ENCODE measurements at regions not wholly inside any gene's neighbourhood (a gene's known extent, or its start where the extent isn't known, plus 50 kb on each side); places are given as distances from the start of the nearest gene placed in this dataset.

DNA sequence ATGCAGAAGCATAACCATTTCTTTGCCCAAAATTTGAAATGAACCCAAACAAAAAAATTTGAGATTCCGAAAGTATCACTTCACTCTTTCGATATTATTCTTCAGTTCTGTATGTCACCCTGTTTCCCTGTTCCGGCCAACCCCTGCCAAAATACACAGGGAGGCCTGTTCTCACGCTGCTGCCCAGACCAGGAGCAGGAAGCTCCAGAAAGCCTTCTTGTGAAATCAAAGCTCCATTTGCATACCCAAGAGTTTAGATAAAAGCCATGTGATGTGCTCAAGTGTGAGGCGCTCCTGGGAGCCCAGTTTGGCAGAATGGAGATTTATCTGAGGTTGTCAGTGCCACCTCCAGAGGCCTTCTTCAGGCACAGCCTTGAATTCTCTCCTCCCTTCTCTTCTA is 236.2 kb downstream of the FGFR2 start:
- ATAC-seq (no peak), DNase-seq (ENCODE audit: low spot score) (no peak)
- H3K4me1 ChIP-seq (ENCODE audit: insufficient read depth): no peaks in the 10 kb centered on the region
- H3K9me3 Mint-ChIP-seq: no peaks in the 10 kb centered on the region; the same call in 1 of the 3 replicates
- no peak overlapping the region for H3K27ac Mint-ChIP-seq
- H2AFZ ChIP-seq: no peak overlapping the region
- no peak overlapping the region for H3K27ac ChIP-seq (ENCODE audit: low read depth)
- no peaks in the 10 kb centered on the region for H4K20me1 ChIP-seq (replicated peaks; ENCODE audit: insufficient read depth)
- no peak overlapping the region for H3K4me3 ChIP-seq
- no peaks in the 10 kb centered on the region for H3K27me3 ChIP-seq (ENCODE audit: insufficient read depth)
- no peak overlapping the region for H3K4me2 ChIP-seq
- H3K36me3 Mint-ChIP-seq (ENCODE audit: low read depth): no peaks in the 10 kb centered on the region
- no peaks in the 10 kb centered on the region for H3F3A ChIP-seq (replicated peaks; ENCODE audit: low read depth)
- no peaks in the 10 kb centered on the region; the same call in 1 of the 3 replicates for H3K4me1 Mint-ChIP-seq
- H3K36me3 ChIP-seq (ENCODE audit: insufficient read depth): no peaks in the 10 kb centered on the region
- H3K27me3 Mint-ChIP-seq (ENCODE audit: insufficient read depth, low read depth, poor library complexity): peaks cover 4% of the 10 kb centered on the region
- peaks cover 9% of the 10 kb centered on the region; the same call in 1 of the 2 replicates for H3K9me2 ChIP-seq (ENCODE audit: insufficient read depth)
- TF ChIP-seq JUNB (IDR thresholded peaks at IDR 0.05; ENCODE audit: unreplicated experiment) (no peak), CREB1 (CRISPR knock-in tag; IDR thresholded peaks at IDR 0.05; ENCODE audit: low read depth) (no peak), POLR2AphosphoS5 (IDR thresholded peaks at IDR 0.05; ENCODE audit: low read depth) (no peak), ZNF331 (CRISPR knock-in tag; IDR thresholded peaks at IDR 0.05; ENCODE audit: low read depth) (no peak), EZH2 (IDR thresholded peaks at IDR 0.05; ENCODE audit: low read depth, unreplicated experiment) (no peak), NANOG (IDR thresholded peaks at IDR 0.05; ENCODE audit: borderline replicate concordance) (no peak), STAT1 (IDR thresholded peaks at IDR 0.05; ENCODE audit: unreplicated experiment) (no peak), ZNF114 (CRISPR knock-in tag; IDR thresholded peaks at IDR 0.05) (no peak), EZH2phosphoT487 (IDR thresholded peaks at IDR 0.05; ENCODE audit: unreplicated experiment) (no peak)
- TF ChIP-seq, protein P1, sequence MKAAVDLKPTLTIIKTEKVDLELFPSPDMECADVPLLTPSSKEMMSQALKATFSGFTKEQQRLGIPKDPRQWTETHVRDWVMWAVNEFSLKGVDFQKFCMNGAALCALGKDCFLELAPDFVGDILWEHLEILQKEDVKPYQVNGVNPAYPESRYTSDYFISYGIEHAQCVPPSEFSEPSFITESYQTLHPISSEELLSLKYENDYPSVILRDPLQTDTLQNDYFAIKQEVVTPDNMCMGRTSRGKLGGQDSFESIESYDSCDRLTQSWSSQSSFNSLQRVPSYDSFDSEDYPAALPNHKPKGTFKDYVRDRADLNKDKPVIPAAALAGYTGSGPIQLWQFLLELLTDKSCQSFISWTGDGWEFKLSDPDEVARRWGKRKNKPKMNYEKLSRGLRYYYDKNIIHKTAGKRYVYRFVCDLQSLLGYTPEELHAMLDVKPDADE (IDR thresholded peaks at IDR 0.05): no peak
- TF ChIP-seq, protein P2, sequence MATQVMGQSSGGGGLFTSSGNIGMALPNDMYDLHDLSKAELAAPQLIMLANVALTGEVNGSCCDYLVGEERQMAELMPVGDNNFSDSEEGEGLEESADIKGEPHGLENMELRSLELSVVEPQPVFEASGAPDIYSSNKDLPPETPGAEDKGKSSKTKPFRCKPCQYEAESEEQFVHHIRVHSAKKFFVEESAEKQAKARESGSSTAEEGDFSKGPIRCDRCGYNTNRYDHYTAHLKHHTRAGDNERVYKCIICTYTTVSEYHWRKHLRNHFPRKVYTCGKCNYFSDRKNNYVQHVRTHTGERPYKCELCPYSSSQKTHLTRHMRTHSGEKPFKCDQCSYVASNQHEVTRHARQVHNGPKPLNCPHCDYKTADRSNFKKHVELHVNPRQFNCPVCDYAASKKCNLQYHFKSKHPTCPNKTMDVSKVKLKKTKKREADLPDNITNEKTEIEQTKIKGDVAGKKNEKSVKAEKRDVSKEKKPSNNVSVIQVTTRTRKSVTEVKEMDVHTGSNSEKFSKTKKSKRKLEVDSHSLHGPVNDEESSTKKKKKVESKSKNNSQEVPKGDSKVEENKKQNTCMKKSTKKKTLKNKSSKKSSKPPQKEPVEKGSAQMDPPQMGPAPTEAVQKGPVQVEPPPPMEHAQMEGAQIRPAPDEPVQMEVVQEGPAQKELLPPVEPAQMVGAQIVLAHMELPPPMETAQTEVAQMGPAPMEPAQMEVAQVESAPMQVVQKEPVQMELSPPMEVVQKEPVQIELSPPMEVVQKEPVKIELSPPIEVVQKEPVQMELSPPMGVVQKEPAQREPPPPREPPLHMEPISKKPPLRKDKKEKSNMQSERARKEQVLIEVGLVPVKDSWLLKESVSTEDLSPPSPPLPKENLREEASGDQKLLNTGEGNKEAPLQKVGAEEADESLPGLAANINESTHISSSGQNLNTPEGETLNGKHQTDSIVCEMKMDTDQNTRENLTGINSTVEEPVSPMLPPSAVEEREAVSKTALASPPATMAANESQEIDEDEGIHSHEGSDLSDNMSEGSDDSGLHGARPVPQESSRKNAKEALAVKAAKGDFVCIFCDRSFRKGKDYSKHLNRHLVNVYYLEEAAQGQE (IDR thresholded peaks at IDR 0.05; ENCODE audit: unreplicated experiment): no peak
- TF ChIP-seq, protein P3, sequence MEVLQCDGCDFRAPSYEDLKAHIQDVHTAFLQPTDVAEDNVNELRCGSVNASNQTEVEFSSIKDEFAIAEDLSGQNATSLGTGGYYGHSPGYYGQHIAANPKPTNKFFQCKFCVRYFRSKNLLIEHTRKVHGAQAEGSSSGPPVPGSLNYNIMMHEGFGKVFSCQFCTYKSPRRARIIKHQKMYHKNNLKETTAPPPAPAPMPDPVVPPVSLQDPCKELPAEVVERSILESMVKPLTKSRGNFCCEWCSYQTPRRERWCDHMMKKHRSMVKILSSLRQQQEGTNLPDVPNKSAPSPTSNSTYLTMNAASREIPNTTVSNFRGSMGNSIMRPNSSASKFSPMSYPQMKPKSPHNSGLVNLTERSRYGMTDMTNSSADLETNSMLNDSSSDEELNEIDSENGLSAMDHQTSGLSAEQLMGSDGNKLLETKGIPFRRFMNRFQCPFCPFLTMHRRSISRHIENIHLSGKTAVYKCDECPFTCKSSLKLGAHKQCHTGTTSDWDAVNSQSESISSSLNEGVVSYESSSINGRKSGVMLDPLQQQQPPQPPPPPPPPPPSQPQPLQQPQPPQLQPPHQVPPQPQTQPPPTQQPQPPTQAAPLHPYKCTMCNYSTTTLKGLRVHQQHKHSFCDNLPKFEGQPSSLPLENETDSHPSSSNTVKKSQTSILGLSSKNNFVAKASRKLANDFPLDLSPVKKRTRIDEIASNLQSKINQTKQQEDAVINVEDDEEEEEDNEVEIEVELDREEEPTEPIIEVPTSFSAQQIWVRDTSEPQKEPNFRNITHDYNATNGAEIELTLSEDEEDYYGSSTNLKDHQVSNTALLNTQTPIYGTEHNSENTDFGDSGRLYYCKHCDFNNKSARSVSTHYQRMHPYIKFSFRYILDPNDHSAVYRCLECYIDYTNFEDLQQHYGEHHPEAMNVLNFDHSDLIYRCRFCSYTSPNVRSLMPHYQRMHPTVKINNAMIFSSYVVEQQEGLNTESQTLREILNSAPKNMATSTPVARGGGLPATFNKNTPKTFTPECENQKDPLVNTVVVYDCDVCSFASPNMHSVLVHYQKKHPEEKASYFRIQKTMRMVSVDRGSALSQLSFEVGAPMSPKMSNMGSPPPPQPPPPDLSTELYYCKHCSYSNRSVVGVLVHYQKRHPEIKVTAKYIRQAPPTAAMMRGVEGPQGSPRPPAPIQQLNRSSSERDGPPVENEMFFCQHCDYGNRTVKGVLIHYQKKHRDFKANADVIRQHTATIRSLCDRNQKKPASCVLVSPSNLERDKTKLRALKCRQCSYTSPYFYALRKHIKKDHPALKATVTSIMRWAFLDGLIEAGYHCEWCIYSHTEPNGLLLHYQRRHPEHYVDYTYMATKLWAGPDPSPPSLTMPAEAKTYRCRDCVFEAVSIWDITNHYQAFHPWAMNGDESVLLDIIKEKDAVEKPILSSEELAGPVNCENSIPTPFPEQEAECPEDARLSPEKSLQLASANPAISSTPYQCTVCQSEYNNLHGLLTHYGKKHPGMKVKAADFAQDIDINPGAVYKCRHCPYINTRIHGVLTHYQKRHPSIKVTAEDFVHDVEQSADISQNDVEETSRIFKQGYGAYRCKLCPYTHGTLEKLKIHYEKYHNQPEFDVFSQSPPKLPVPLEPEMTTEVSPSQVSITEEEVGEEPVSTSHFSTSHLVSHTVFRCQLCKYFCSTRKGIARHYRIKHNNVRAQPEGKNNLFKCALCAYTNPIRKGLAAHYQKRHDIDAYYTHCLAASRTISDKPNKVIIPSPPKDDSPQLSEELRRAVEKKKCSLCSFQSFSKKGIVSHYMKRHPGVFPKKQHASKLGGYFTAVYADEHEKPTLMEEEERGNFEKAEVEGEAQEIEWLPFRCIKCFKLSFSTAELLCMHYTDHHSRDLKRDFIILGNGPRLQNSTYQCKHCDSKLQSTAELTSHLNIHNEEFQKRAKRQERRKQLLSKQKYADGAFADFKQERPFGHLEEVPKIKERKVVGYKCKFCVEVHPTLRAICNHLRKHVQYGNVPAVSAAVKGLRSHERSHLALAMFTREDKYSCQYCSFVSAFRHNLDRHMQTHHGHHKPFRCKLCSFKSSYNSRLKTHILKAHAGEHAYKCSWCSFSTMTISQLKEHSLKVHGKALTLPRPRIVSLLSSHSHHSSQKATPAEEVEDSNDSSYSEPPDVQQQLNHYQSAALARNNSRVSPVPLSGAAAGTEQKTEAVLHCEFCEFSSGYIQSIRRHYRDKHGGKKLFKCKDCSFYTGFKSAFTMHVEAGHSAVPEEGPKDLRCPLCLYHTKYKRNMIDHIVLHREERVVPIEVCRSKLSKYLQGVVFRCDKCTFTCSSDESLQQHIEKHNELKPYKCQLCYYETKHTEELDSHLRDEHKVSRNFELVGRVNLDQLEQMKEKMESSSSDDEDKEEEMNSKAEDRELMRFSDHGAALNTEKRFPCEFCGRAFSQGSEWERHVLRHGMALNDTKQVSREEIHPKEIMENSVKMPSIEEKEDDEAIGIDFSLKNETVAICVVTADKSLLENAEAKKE (CRISPR knock-in tag; IDR thresholded peaks at IDR 0.05): no peak
- TF ChIP-seq, protein P4, sequence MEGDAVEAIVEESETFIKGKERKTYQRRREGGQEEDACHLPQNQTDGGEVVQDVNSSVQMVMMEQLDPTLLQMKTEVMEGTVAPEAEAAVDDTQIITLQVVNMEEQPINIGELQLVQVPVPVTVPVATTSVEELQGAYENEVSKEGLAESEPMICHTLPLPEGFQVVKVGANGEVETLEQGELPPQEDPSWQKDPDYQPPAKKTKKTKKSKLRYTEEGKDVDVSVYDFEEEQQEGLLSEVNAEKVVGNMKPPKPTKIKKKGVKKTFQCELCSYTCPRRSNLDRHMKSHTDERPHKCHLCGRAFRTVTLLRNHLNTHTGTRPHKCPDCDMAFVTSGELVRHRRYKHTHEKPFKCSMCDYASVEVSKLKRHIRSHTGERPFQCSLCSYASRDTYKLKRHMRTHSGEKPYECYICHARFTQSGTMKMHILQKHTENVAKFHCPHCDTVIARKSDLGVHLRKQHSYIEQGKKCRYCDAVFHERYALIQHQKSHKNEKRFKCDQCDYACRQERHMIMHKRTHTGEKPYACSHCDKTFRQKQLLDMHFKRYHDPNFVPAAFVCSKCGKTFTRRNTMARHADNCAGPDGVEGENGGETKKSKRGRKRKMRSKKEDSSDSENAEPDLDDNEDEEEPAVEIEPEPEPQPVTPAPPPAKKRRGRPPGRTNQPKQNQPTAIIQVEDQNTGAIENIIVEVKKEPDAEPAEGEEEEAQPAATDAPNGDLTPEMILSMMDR (conservative IDR thresholded peaks at IDR 0.05; ENCODE audit: low read depth in 2 of 2): no peak
- H3K79me2 ChIP-seq (replicated peaks; ENCODE audit: insufficient read depth): no peaks in the 10 kb centered on the region
- no peak overlapping the region for H3K4me3 Mint-ChIP-seq

All from GM23338 (cell line).